Astrocyte (in vitro differentiated cells and primary cell): ENCODE measurements at regions not wholly inside any gene's neighbourhood (a gene's known extent, or its start where the extent isn't known, plus 50 kb on each side); places are given as distances from the start of the nearest gene placed in this dataset.

Source experiments
- EZH2 ChIP-seq: IDR thresholded peaks from 2 replicates; pipeline ENCODE4 v1.6.1; 2012; ENCODE audit warnings: mild to moderate bottlenecking, low read length, inconsistent platforms; ENCODE audit not compliant: insufficient read depth
- TF ChIP-seq, protein P1 (sequence below): IDR thresholded peaks from 2 replicates; pipeline ENCODE4 v1.5.1; 2011; ENCODE audit warnings: low read depth, mild to moderate bottlenecking, inconsistent platforms, low read length, moderate library complexity; ENCODE audit not compliant: insufficient read depth

- TF ChIP-seq, protein P1, sequence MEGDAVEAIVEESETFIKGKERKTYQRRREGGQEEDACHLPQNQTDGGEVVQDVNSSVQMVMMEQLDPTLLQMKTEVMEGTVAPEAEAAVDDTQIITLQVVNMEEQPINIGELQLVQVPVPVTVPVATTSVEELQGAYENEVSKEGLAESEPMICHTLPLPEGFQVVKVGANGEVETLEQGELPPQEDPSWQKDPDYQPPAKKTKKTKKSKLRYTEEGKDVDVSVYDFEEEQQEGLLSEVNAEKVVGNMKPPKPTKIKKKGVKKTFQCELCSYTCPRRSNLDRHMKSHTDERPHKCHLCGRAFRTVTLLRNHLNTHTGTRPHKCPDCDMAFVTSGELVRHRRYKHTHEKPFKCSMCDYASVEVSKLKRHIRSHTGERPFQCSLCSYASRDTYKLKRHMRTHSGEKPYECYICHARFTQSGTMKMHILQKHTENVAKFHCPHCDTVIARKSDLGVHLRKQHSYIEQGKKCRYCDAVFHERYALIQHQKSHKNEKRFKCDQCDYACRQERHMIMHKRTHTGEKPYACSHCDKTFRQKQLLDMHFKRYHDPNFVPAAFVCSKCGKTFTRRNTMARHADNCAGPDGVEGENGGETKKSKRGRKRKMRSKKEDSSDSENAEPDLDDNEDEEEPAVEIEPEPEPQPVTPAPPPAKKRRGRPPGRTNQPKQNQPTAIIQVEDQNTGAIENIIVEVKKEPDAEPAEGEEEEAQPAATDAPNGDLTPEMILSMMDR, result no peak
- no peak for TF ChIP-seq EZH2
Observed at GRCh38 chr4:112942997-112943396, 106.5 kb upstream of the ANK2 start.
